H1 (cell line): ENCODE measurements at regions not wholly inside any gene's neighbourhood (a gene's known extent, or its start where the extent isn't known, plus 50 kb on each side); places are given as distances from the start of the nearest gene placed in this dataset.

Experiments used
- CTCF ChIA-PET: fragments of 300-600 bp; sonication (Branson Sonifier 250); formaldehyde crosslinking; loops from one replicate; lab custom pipeline; 2021; ENCODE audit not compliant: partially characterized antibody; lab: Charles Lee
- POLR2A ChIA-PET: fragments of 300-600 bp; sonication (Branson Sonifier 250); formaldehyde crosslinking; loops from one replicate; lab custom pipeline; 2021; ENCODE audit warnings: inconsistent platforms; ENCODE audit not compliant: partially characterized antibody; lab: Charles Lee
- DNase-seq, 2 experiments: peaks; one replicate each; pipeline versions ENCODE4 v3.0.0 to v3.0.0-alpha.2; 2010 to 2022; ENCODE audit warnings: low spot score in 2 of 2, low read depth in 1 of 2, mixed read lengths in 1 of 2
- FAIRE-seq: peaks from 2 replicates; lab custom pipeline; 2011; peaks lifted over from hg19 to GRCh38; lab: Jason Lieb, UNC
- H2AFZ ChIP-seq: 2 replicates; pipeline ENCODE4 v1.8.1; 2012; ENCODE audit warnings: low read length, inconsistent platforms
- H2AK5ac ChIP-seq: 2 replicates; pipeline ENCODE4 v1.6.1; 2013; ENCODE audit warnings: low read depth, low read length
- H2BK120ac ChIP-seq: replicated peaks from 2 replicates; pipeline ENCODE3; 2013; ENCODE audit warnings: low read depth, low read length, inconsistent platforms
- H2BK12ac ChIP-seq: 2 replicates; pipeline ENCODE4 v1.6.1; 2013; ENCODE audit warnings: low read depth, low read length
- H2BK15ac ChIP-seq: 2 replicates; pipeline ENCODE4 v1.6.1; 2013; ENCODE audit warnings: low read length
- H2BK20ac ChIP-seq: 2 replicates; pipeline ENCODE4 v1.6.1; 2013; ENCODE audit warnings: low read length
- H2BK5ac ChIP-seq: 2 replicates; pipeline ENCODE4 v1.6.1; 2013; ENCODE audit warnings: low read depth, low read length
- H3K14ac ChIP-seq: 2 replicates; pipeline ENCODE4 v1.6.1; 2013; ENCODE audit warnings: inconsistent platforms; ENCODE audit not compliant: insufficient read length
- H3K18ac ChIP-seq: 2 replicates; pipeline ENCODE4 v1.6.1; 2013; ENCODE audit warnings: low read length; ENCODE audit errors: extremely low read depth
- H3K23ac ChIP-seq: 2 replicates; pipeline ENCODE4 v1.6.1; 2013; ENCODE audit warnings: inconsistent platforms; ENCODE audit not compliant: insufficient read length
- H3K23me2 ChIP-seq: 2 replicates; pipeline ENCODE4 v1.6.1; 2013; ENCODE audit warnings: low read depth, low read length
- H3K27ac ChIP-seq: 2 replicates; pipeline ENCODE4 v1.6.1; 2011; ENCODE audit warnings: low read depth, low read length, inconsistent platforms
- H3K27me3 ChIP-seq, 4 experiments: replicated peaks in 1 of 4; 1 replicate in 1 of 4; 2 replicates in 3 of 4; pipeline versions ENCODE4 v1.6.1 to v1.8.1; 2011 to 2013; ENCODE audit warnings: low read length in 3 of 4, mild to moderate bottlenecking in 3 of 4, inconsistent platforms in 2 of 4, mixed read lengths in 2 of 4, moderate library complexity in 1 of 4; ENCODE audit not compliant: control insufficient read depth in 3 of 4, insufficient read depth in 3 of 4; ENCODE audit errors: extremely low read depth in 1 of 4
- H3K36me3 ChIP-seq, 4 experiments: 2 replicates each; pipeline versions ENCODE4 v1.6.1 to v1.8.1; 2011 to 2013; ENCODE audit warnings: mild to moderate bottlenecking in 4 of 4, low read length in 3 of 4, moderate library complexity in 2 of 4, control low read depth in 1 of 4, inconsistent platforms in 1 of 4; ENCODE audit not compliant: insufficient read depth in 4 of 4, control insufficient read depth in 2 of 4
- H3K4ac ChIP-seq: replicated peaks from 2 replicates; pipeline ENCODE3; 2013; ENCODE audit warnings: low read length, low read depth, mixed read lengths, inconsistent platforms; ENCODE audit not compliant: insufficient read length
- H3K4me1 ChIP-seq, 4 experiments: replicated peaks in 1 of 4; 1 replicate in 1 of 4; 2 replicates in 3 of 4; pipeline versions ENCODE4 v1.6.1 to v1.8.1; 2011 to 2013; ENCODE audit warnings: low read length in 3 of 4, inconsistent platforms in 2 of 4, mixed read lengths in 1 of 4; ENCODE audit not compliant: insufficient read depth in 4 of 4, control insufficient read depth in 3 of 4
- H3K4me2 ChIP-seq, 2 experiments: 2 replicates each; pipeline versions ENCODE4 v1.6.1 to v1.8.1; 2011 to 2013; ENCODE audit warnings: low read depth in 2 of 2, low read length in 2 of 2, control low read depth in 1 of 2, inconsistent platforms in 1 of 2, mild to moderate bottlenecking in 1 of 2; ENCODE audit not compliant: insufficient read depth in 1 of 2
- H3K4me3 ChIP-seq, 4 experiments: fragments of 200-600, 300-600 bp in 1 of 4; sonication (generic), shearing (Covaris generic), sonication (Bioruptor Twin) in 1 of 4; 2 replicates each; pipeline versions ENCODE4 v1.5.1 to v1.8.1; 2011 to 2016; ENCODE audit warnings: low read length in 4 of 4, low read depth in 3 of 4, control low read depth in 2 of 4, inconsistent platforms in 2 of 4, mild to moderate bottlenecking in 2 of 4, mixed read lengths in 1 of 4, moderate library complexity in 1 of 4; ENCODE audit not compliant: insufficient read depth in 2 of 4; ENCODE audit errors: extremely low read depth in 1 of 4
- H3K56ac ChIP-seq: replicated peaks from 2 replicates; pipeline ENCODE3; 2013; ENCODE audit warnings: low read depth, mild to moderate bottlenecking, mixed read lengths, low read length, inconsistent platforms; ENCODE audit not compliant: insufficient read length
- H3K79me1 ChIP-seq: 2 replicates; pipeline ENCODE4 v1.6.1; 2013; ENCODE audit warnings: low read depth, low read length, control low read depth
- H3K79me2 ChIP-seq, 2 experiments: 2 replicates each; pipeline versions ENCODE4 v1.6.1 to v1.8.1; 2012 to 2013; ENCODE audit warnings: low read length in 2 of 2, mild to moderate bottlenecking in 2 of 2, inconsistent platforms in 1 of 2; ENCODE audit not compliant: insufficient read depth in 2 of 2, control insufficient read depth in 1 of 2
- H3K9ac ChIP-seq, 4 experiments: replicated peaks in 1 of 4; 1 replicate in 1 of 4; 2 replicates in 3 of 4; pipeline versions ENCODE4 v1.6.1 to v1.8.1; 2011 to 2013; ENCODE audit warnings: low read depth in 3 of 4, low read length in 3 of 4, control low read depth in 2 of 4, mild to moderate bottlenecking in 2 of 4, moderate library complexity in 2 of 4, inconsistent platforms in 1 of 4; ENCODE audit errors: extremely low read depth in 1 of 4
- H3K9me3 ChIP-seq, 2 experiments: 2 replicates each; pipeline versions ENCODE4 v1.6.1 to v1.8.1; 2012 to 2013; ENCODE audit warnings: mild to moderate bottlenecking in 2 of 2, moderate library complexity in 2 of 2, control low read depth in 1 of 2, inconsistent platforms in 1 of 2, low read depth in 1 of 2, low read length in 1 of 2, mixed read lengths in 1 of 2; ENCODE audit not compliant: insufficient read depth in 2 of 2
- H4K20me1 ChIP-seq, 2 experiments: replicated peaks in 1 of 2; 2 replicates each; pipeline versions ENCODE3 to v1.8.1; 2011 to 2013; ENCODE audit warnings: inconsistent platforms in 2 of 2, low read length in 2 of 2, mild to moderate bottlenecking in 1 of 2; ENCODE audit not compliant: insufficient read depth in 2 of 2, control insufficient read depth in 1 of 2
- H4K5ac ChIP-seq: 2 replicates; pipeline ENCODE4 v1.6.1; 2013; ENCODE audit warnings: low read length, low read depth, mixed read lengths, inconsistent platforms; ENCODE audit not compliant: insufficient read length
- H4K8ac ChIP-seq: 2 replicates; pipeline ENCODE4 v1.8.0; 2013; ENCODE audit warnings: mild to moderate bottlenecking, moderate library complexity, low read length, inconsistent platforms; ENCODE audit not compliant: insufficient read depth; ENCODE audit errors: extremely low read depth
- H4K91ac ChIP-seq: replicated peaks from 2 replicates; pipeline ENCODE3; 2013; ENCODE audit warnings: low read length, mixed read lengths, inconsistent platforms; ENCODE audit not compliant: insufficient read length
- ASH2L ChIP-seq: fragments of 200-600, 300-600 bp; sonication (generic); IDR thresholded peaks from one replicate; pipeline ENCODE4 v1.7.1; 2017; ENCODE audit warnings: low read length
- CHD1 ChIP-seq: IDR thresholded peaks from 2 replicates; pipeline ENCODE4 v1.6.1; 2012; ENCODE audit warnings: low read depth, low read length, improper control_type of control experiment
- CHD2 ChIP-seq: IDR thresholded peaks from 2 replicates; pipeline ENCODE4 v1.6.1; 2012; ENCODE audit warnings: low read length, improper control_type of control experiment
- CTBP2 ChIP-seq: IDR thresholded peaks from 2 replicates; pipeline ENCODE4 v1.7.0; 2011; ENCODE audit warnings: borderline replicate concordance, mild to moderate bottlenecking, moderate library complexity, mixed read lengths, low read length; ENCODE audit not compliant: insufficient read depth, insufficient read length
- FOSL1 ChIP-seq: IDR thresholded peaks from 2 replicates; pipeline ENCODE4 v1.6.1; 2011; ENCODE audit warnings: mild to moderate bottlenecking, low read depth, low read length, moderate library complexity; ENCODE audit not compliant: insufficient read depth
- HDAC6 ChIP-seq: IDR thresholded peaks from one replicate; pipeline ENCODE4 v1.7.1; 2012; ENCODE audit warnings: low read depth, mild to moderate bottlenecking, inconsistent platforms, low read length, moderate library complexity
- KDM1A ChIP-seq: fragments of 200-600, 300-600 bp; sonication (generic); IDR thresholded peaks from 2 replicates; pipeline ENCODE4 v1.7.1; 2016; ENCODE audit warnings: mild to moderate bottlenecking, low read length, borderline replicate concordance
- NANOG ChIP-seq: IDR thresholded peaks from 2 replicates; pipeline ENCODE4 v1.6.1; 2011; ENCODE audit warnings: low read length, low read depth, mild to moderate bottlenecking, inconsistent platforms; ENCODE audit not compliant: insufficient read depth, poor library complexity, severe bottlenecking
- NRF1 ChIP-seq: IDR thresholded peaks from 2 replicates; pipeline ENCODE4 v1.6.1; 2011; ENCODE audit warnings: mild to moderate bottlenecking, low read depth, low read length, improper control_type of control experiment
- TAF1 ChIP-seq: IDR thresholded peaks from 2 replicates; pipeline ENCODE4 v1.6.1; 2011; ENCODE audit warnings: mild to moderate bottlenecking, low read depth, low read length
- WGBS, 2 experiments: shearing (Covaris generic) in 1 of 2; methylation state at CpG; one replicate each; pipeline versions ENCODE4 v1.1.6 to v1.1.7; 2013 to 2015; ENCODE audit warnings: low lambda C conversion rate in 2 of 2, mixed read lengths in 2 of 2, inconsistent platforms in 1 of 2, low coverage in 1 of 2, missing lambda C conversion rate in 1 of 2; ENCODE audit not compliant: insufficient replicate concordance in 2 of 2, insufficient coverage in 1 of 2, insufficient read length in 1 of 2; ENCODE audit errors: extremely low coverage in 1 of 2, missing lambda C conversion rate in 1 of 2; 5-methylcytosine and 5-hydroxymethylcytosine counted together
- TF ChIP-seq, protein P1 (sequence below): IDR thresholded peaks from 2 replicates; pipeline ENCODE4 v1.6.1; 2012; ENCODE audit warnings: low read length, inconsistent platforms

DNA sequence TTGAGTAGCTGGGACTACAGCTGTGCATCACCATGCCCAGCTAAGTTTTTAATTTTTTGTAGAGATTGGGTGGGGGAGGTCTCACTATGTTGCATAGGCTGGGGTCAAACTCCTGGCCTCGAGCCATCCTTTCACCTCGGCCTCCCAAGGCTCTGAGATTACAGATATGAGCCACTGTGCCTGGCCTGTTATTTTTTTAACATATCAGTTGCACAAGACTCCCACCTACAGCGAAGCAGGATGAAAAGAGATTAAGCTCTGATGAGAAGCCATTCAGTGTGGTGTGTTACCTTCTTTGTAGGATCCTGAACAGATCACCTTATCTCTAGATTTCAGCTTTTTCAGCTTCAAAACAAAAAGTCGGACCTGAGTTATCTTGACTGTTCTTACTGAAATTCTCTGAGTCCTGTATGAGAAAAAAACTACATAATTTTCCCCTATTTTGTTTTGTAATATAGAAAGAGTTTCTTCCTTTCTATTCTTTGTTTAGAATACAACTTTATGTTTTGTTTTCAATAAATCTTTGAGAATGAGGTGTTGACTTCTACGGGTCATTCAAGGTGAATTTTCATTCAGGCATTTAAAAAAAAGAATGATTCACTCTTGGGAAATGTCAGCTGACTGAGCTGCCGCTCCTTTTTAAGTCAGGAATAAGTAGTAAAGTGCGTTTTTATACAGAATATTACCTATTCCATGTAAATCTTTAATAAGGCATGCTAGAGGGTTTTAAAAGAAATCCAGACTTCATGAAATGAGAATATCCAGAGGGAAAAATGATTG lies 134.6 kb downstream of the ARSF start:
- H2BK20ac ChIP-seq, result no peak overlapping the region
- no peak overlapping the region for H3K18ac ChIP-seq
- H4K5ac ChIP-seq, result no peak overlapping the region
- no peak overlapping the region for H3K23ac ChIP-seq
- no peak overlapping the region for H3K56ac ChIP-seq
- H2AK5ac ChIP-seq, result no peak overlapping the region
- ChIA-PET POLR2A (no interaction called here), CTCF (no interaction called here)
- H2BK5ac ChIP-seq, result no peak overlapping the region
- no peak overlapping the region for H3K9ac ChIP-seq
- H3K79me2 ChIP-seq, result no peaks in the 10 kb centered on the region
- no peaks in the 10 kb centered on the region for H3K9me3 ChIP-seq
- WGBS, 2 experiments, result 85% methylated on average over 7 of the region's 7 CpGs; no CpG with 5 or more reads in 1 of the 2 experiments
- H3K14ac ChIP-seq, result no peak overlapping the region
- no peak overlapping the region for H4K91ac ChIP-seq
- no peaks in the 10 kb centered on the region for H3K23me2 ChIP-seq
- H3K27ac ChIP-seq, result no peak overlapping the region
- H3K4me3 ChIP-seq, result no peak overlapping the region
- DNase-seq (no peak), FAIRE-seq (no peak)
- H3K79me1 ChIP-seq, result no peaks in the 10 kb centered on the region
- peaks cover 0 to 3% (median 0%) of the 10 kb centered on the region in 4 experiments; a peak in 2 of 7 replicates for H3K4me1 ChIP-seq
- no peak overlapping the region for H3K4me2 ChIP-seq
- H2BK15ac ChIP-seq, result no peak overlapping the region
- no peak overlapping the region for H2AFZ ChIP-seq
- no peak overlapping the region for H2BK120ac ChIP-seq
- no peaks in the 10 kb centered on the region for H3K36me3 ChIP-seq
- no peak overlapping the region for H2BK12ac ChIP-seq
- no peaks in the 10 kb centered on the region for H3K27me3 ChIP-seq
- no peaks in the 10 kb centered on the region for H4K20me1 ChIP-seq
- no peak overlapping the region for H3K4ac ChIP-seq
- no peak overlapping the region for H4K8ac ChIP-seq
- TF ChIP-seq NRF1 (no peak), HDAC6 (no peak), TAF1 (no peak), ASH2L (no peak), CTBP2 (no peak), CHD2 (no peak), KDM1A (no peak), CHD1 (no peak), NANOG (no peak), FOSL1 (no peak)
- TF ChIP-seq, protein P1, sequence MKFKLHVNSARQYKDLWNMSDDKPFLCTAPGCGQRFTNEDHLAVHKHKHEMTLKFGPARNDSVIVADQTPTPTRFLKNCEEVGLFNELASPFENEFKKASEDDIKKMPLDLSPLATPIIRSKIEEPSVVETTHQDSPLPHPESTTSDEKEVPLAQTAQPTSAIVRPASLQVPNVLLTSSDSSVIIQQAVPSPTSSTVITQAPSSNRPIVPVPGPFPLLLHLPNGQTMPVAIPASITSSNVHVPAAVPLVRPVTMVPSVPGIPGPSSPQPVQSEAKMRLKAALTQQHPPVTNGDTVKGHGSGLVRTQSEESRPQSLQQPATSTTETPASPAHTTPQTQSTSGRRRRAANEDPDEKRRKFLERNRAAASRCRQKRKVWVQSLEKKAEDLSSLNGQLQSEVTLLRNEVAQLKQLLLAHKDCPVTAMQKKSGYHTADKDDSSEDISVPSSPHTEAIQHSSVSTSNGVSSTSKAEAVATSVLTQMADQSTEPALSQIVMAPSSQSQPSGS, result no peak
